Esophagus squamous epithelium (tissue), 4 donors: ENCODE measurements at regions not wholly inside any gene's neighbourhood (a gene's known extent, or its start where the extent isn't known, plus 50 kb on each side); places are given as distances from the start of the nearest gene placed in this dataset.

ENCODE experiments used
- CTCF ChIP-seq, 6 experiments: fragments of 450-650 bp in 4 of 6; fragments of 200-600 bp in 2 of 6; sonication (generic) in 2 of 6; IDR thresholded peaks; one replicate each; pipeline ENCODE4 v1.5.1; 2016 to 2019; ENCODE audit warnings: antibody characterized with exemption in 6 of 6, mild to moderate bottlenecking in 4 of 6, moderate library complexity in 4 of 6
- POLR2A ChIP-seq, 4 donors: fragments of 450-650 bp; IDR thresholded peaks; one replicate each; pipeline ENCODE4 v1.6.1; 2017; ENCODE audit warnings: antibody characterized with exemption in 4 of 4, mild to moderate bottlenecking in 4 of 4, moderate library complexity in 3 of 4

DNA sequence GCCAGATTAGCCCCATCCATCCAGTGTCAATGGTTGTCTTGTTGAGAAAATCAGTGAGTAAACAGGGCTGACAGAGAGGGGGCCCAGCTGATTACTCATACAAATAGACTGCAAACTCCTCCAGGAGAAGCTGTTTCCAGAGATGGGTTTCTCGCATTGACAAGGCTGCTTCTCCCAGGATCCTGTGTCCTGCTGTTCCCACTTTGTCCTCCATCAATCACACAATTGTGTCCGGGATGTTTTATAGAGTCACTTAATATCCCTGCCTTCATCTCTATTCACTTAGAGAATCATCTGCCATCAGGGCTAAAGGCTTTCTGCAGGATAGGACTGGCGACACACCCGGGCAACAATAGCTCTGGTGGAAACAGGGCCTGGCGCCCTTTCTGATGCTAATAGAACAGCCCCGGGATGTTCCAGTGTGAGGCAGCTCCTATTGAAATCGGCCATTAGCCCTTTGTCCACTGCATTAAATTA lies 71.7 kb upstream of the TBCA start:
- TF ChIP-seq POLR2A (IDR thresholded peaks at IDR 0.05) (no peak), CTCF (IDR thresholded peaks at IDR 0.05) (no peak)
